Ishikawa (cell line): ENCODE measurements at regions not wholly inside any gene's neighbourhood (a gene's known extent, or its start where the extent isn't known, plus 50 kb on each side); places are given as distances from the start of the nearest gene placed in this dataset.

Source experiments
- CEBPB ChIP-seq: IDR thresholded peaks from 2 replicates; pipeline ENCODE4 v1.6.1; 2012
- CREB1 ChIP-seq: IDR thresholded peaks from 2 replicates; pipeline ENCODE4 v1.6.1; 2012; ENCODE audit warnings: low read depth
- EGR1 ChIP-seq: IDR thresholded peaks from 2 replicates; pipeline ENCODE4 v1.6.1; 2012
- EP300 ChIP-seq: IDR thresholded peaks from 2 replicates; pipeline ENCODE4 v1.6.1; 2012; ENCODE audit warnings: borderline replicate concordance
- FOXM1 ChIP-seq: IDR thresholded peaks from 2 replicates; pipeline ENCODE4 v1.6.1; 2012; ENCODE audit warnings: low read depth, borderline replicate concordance
- NFIC ChIP-seq: IDR thresholded peaks from 2 replicates; pipeline ENCODE4 v1.6.1; 2012
- RAD21 ChIP-seq: IDR thresholded peaks from 2 replicates; pipeline ENCODE4 v1.6.1; 2012; ENCODE audit warnings: low read depth
- REST ChIP-seq: IDR thresholded peaks from 2 replicates; pipeline ENCODE4 v1.6.1; 2012; ENCODE audit warnings: low read depth, mild to moderate bottlenecking
- TAF1 ChIP-seq: IDR thresholded peaks from 2 replicates; pipeline ENCODE4 v1.6.1; 2012; ENCODE audit warnings: low read depth, mild to moderate bottlenecking
- TCF12 ChIP-seq: IDR thresholded peaks from 2 replicates; pipeline ENCODE4 v1.6.1; 2012; ENCODE audit warnings: low read depth
- TEAD4 ChIP-seq: IDR thresholded peaks from 2 replicates; pipeline ENCODE4 v1.6.1; 2012
- USF1 ChIP-seq: IDR thresholded peaks from 2 replicates; pipeline ENCODE4 v1.6.1; 2012
- YY1 ChIP-seq: IDR thresholded peaks from 2 replicates; pipeline ENCODE4 v1.6.1; 2012; ENCODE audit warnings: low read depth
- ZBTB7A ChIP-seq: IDR thresholded peaks from 2 replicates; pipeline ENCODE4 v1.6.1; 2012; ENCODE audit warnings: low read depth
- TF ChIP-seq, protein P1 (sequence below): IDR thresholded peaks from 2 replicates; pipeline ENCODE4 v1.6.1; 2012

DNA sequence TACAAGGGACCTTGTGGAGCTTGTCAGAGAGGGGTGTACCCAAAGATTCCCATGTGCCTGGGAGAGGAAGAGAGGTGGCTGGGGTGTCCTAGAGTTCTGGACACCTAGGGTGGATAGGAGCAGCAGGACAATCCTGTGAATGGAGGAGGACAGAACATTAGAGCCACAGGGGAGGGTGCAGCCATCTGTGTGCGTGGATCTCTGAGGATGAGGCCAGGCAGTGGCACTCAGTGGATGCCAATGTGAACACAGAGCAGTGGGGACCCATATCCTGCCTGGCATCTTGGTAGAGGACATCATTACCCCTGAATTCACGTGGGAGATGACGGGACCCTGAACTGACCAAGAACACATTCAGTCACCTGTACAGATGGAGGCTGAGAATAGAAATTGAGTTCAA, 205.3 kb downstream of the CD83 start:
- TF ChIP-seq CEBPB (no peak), TEAD4 (no peak), YY1 (no peak), TCF12 (no peak), TAF1 (no peak), CREB1 (no peak), EGR1 (no peak), RAD21 (no peak), REST (no peak), NFIC (no peak), EP300 (no peak), ZBTB7A (no peak), USF1 (no peak), FOXM1 (no peak)
- TF ChIP-seq, protein P1, sequence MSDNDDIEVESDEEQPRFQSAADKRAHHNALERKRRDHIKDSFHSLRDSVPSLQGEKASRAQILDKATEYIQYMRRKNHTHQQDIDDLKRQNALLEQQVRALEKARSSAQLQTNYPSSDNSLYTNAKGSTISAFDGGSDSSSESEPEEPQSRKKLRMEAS: no peak

- TF ChIP-seq EGR1: no peak
- no peak for TF ChIP-seq TAF1
- no peak for TF ChIP-seq TEAD4
- TF ChIP-seq FOXM1: no peak
- TF ChIP-seq RAD21: no peak
- no peak for TF ChIP-seq YY1
- TF ChIP-seq, protein P1: no peak
- TF ChIP-seq TCF12: no peak
- no peak for TF ChIP-seq CEBPB
- no peak for TF ChIP-seq ZBTB7A
- no peak for TF ChIP-seq REST
- no peak for TF ChIP-seq CREB1
- no peak for TF ChIP-seq EP300
- TF ChIP-seq USF1: no peak
- no peak for TF ChIP-seq NFIC
Measured at GRCh38 chr6:14326774-14327173, 209.2 kb downstream of the CD83 start.

DNA sequence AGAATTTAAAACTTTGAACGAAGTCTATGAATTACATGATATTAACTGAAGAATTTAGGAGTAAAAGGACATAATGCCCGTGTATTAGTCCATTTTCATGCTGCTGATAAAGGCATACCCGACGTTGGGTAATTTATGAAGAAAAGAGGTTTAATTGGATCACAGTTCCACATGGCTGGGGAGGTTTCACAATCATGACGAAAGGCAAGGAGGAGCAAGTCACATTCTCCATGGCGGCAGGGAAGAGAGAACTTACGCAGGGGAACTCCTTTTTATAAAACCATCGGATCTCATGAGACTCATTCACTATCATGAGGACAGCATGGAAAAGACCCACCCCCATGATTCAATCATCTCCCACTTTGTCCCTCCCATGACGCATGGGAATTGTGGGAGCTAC, 210.6 kb downstream of the CD83 start:
- TF ChIP-seq YY1 (no peak), NFIC (no peak), CEBPB (no peak), CREB1 (no peak), TEAD4 (no peak), FOXM1 (no peak), TCF12 (no peak), ZBTB7A (no peak), RAD21 (no peak), TAF1 (no peak), REST (no peak), EGR1 (no peak), EP300 (no peak), USF1 (no peak)
- TF ChIP-seq, protein P1: no peak
